HEK293T (cell line): ENCODE measurements at regions not wholly inside any gene's neighbourhood (a gene's known extent, or its start where the extent isn't known, plus 50 kb on each side); places are given as distances from the start of the nearest gene placed in this dataset.

ENCODE experiments used
- CTCF ChIA-PET: fragments of 350-600 bp; formaldehyde crosslinking; extraction: SDS; loops from one replicate; lab custom pipeline; 2021; ENCODE audit warnings: antibody characterized with exemption, inconsistent platforms; lab: Yijun Ruan, JAX
- POLR2A ChIA-PET: fragments of 350-600 bp; formaldehyde crosslinking; extraction: SDS; loops from one replicate; lab custom pipeline; 2020; ENCODE audit warnings: antibody characterized with exemption, inconsistent platforms; lab: Yijun Ruan, JAX
- DNase-seq: peaks from one replicate; pipeline ENCODE4 v3.0.0; 2012; ENCODE audit warnings: mixed read lengths; ENCODE audit errors: extremely low spot score
- ARNT ChIP-seq: fragments of 450-650 bp; IDR thresholded peaks from 2 replicates; pipeline ENCODE4 v1.6.1; 2017; ENCODE audit warnings: mild to moderate bottlenecking
- BHLHE40 ChIP-seq: fragments of 450-650 bp; IDR thresholded peaks from 2 replicates; pipeline ENCODE4 v1.6.1; 2016; ENCODE audit warnings: mild to moderate bottlenecking, moderate library complexity, borderline replicate concordance
- CTBP1 ChIP-seq: fragments of 450-650 bp; IDR thresholded peaks from 2 replicates; pipeline ENCODE4 v1.6.1; 2016; ENCODE audit warnings: borderline replicate concordance
- ELF4 ChIP-seq: fragments of 450-650 bp; IDR thresholded peaks from 2 replicates; pipeline ENCODE4 v1.6.1; 2017; ENCODE audit warnings: antibody characterized with exemption
- FOXA1 ChIP-seq: fragments of 450-650 bp; IDR thresholded peaks from 2 replicates; pipeline ENCODE4 v1.6.1; 2016; ENCODE audit warnings: mild to moderate bottlenecking
- FOXK2 ChIP-seq: fragments of 450-650 bp; IDR thresholded peaks from 2 replicates; pipeline ENCODE4 v1.6.1; 2016; ENCODE audit warnings: mild to moderate bottlenecking
- FOXM1 ChIP-seq: fragments of 450-650 bp; IDR thresholded peaks from 2 replicates; pipeline ENCODE4 v1.6.1; 2017; ENCODE audit warnings: mild to moderate bottlenecking, borderline replicate concordance
- HDGF ChIP-seq: fragments of 450-650 bp; IDR thresholded peaks from 2 replicates; pipeline ENCODE4 v1.6.1; 2017; ENCODE audit warnings: antibody characterized with exemption, borderline replicate concordance
- L3MBTL2 ChIP-seq: fragments of 450-650 bp; conservative IDR thresholded peaks from 2 replicates; pipeline ENCODE4 v1.6.1; 2016; ENCODE audit warnings: mild to moderate bottlenecking
- LEF1 ChIP-seq: fragments of 450-650 bp; IDR thresholded peaks from 2 replicates; pipeline ENCODE4 v1.6.1; 2017; ENCODE audit warnings: mild to moderate bottlenecking, borderline replicate concordance
- NFRKB ChIP-seq: fragments of 450-650 bp; IDR thresholded peaks from 2 replicates; pipeline ENCODE4 v1.6.1; 2016; ENCODE audit warnings: mild to moderate bottlenecking, moderate library complexity
- SP1 ChIP-seq: fragments of 450-650 bp; IDR thresholded peaks from 2 replicates; pipeline ENCODE4 v1.6.1; 2017
- SUZ12 ChIP-seq: fragments of 450-650 bp; IDR thresholded peaks from 2 replicates; pipeline ENCODE4 v1.6.1; 2016; ENCODE audit warnings: mild to moderate bottlenecking
- TARDBP ChIP-seq: fragments of 450-650 bp; IDR thresholded peaks from 2 replicates; pipeline ENCODE4 v1.6.1; 2016
- ZNF384 ChIP-seq: fragments of 450-650 bp; IDR thresholded peaks from 2 replicates; pipeline ENCODE4 v1.6.1; 2016
- TF ChIP-seq, protein P1 (sequence below): fragments of 450-650 bp; IDR thresholded peaks from 2 replicates; pipeline ENCODE4 v1.6.1; 2016

DNA sequence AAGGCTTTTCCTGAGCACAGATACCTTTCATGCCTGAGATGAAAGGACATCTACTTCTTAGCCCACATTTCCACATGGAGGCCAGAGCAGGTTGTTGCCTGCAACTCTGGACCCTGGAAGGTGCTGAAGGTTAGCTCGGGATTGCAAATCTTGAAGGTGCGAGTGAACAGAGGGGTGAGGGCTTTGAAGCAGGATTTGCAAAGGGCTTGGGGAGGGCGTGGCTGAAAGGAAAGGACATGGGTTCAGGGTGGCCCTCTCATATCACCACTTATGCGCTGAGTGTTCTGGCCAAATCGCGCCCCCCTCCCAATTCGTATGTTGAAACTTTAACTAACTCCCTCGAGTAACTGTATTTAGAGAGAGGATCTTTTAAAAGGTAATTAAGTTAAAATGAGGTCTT lies 501.6 kb downstream of the MIAT start:
- ChIA-PET POLR2A (no interaction called here), CTCF (no interaction called here)
- DNase-seq: no peak
- TF ChIP-seq, protein P1, sequence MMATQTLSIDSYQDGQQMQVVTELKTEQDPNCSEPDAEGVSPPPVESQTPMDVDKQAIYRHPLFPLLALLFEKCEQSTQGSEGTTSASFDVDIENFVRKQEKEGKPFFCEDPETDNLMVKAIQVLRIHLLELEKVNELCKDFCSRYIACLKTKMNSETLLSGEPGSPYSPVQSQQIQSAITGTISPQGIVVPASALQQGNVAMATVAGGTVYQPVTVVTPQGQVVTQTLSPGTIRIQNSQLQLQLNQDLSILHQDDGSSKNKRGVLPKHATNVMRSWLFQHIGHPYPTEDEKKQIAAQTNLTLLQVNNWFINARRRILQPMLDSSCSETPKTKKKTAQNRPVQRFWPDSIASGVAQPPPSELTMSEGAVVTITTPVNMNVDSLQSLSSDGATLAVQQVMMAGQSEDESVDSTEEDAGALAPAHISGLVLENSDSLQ: no peak

- DNase-seq: no peak
- no peak for TF ChIP-seq LEF1
- no peak for TF ChIP-seq HDGF
- no peak for TF ChIP-seq ARNT
- no peak for TF ChIP-seq FOXA1
- no peak for TF ChIP-seq CTBP1
- TF ChIP-seq, protein P1: no peak
- TF ChIP-seq L3MBTL2: no peak
- no peak for TF ChIP-seq ELF4
- POLR2A ChIA-PET: no interaction called here
- CTCF ChIA-PET: no interaction called here
Measured at GRCh38 chr22:27159716-27160295, 502.4 kb downstream of the MIAT start.

DNA sequence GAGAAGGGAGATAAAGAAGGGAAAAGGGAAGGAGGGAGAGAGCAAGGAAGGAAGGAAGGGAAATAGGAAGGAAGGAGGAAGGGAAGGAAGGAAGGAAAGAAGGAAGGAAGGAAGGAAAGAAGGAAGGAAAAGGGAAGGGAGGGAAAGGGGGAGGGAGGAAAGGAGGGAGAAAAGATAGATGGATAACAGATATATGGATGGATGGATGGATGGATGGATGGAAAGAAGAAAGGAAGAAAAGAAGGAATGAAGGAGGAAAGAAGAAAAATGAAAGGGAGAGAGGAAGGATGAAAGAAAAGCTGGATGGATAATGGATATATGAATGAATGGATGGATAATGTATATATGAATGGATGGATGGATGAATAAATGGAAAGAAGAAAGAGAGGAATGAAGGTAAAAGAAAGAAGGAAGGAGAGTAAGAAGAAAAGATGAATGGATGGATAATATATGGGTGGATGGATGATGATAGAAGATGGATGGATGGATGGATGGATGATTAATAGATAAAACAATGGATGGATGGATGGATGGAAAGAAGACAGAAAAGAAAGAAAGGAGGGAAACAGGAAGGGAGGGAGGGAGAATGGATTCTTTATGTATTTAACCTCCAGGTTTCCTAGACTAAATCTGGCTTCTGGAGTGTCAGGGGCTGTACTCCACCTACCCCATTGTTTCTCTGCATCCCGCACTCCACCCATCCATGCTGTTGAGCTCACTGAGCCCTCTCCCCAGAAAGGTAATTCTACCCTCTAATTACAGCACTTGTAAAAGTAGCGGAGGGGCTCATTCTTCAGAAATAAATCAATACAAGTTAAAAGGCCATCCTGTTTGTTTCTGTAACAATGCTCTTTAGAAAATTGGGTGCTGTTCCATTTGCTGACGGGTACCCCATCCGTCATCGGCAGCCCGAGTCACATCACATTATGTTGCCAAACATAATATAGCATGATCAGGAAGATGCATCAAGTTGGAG lies 506.1 kb downstream of the MIAT start:
- no peak for DNase-seq
- CTCF ChIA-PET: no interaction called here
- POLR2A ChIA-PET: no interaction called here
- no peak for TF ChIP-seq BHLHE40
- no peak for TF ChIP-seq ARNT
- TF ChIP-seq, protein P1: no peak
- TF ChIP-seq FOXK2: no peak
- TF ChIP-seq ZNF384: no peak
- no peak for TF ChIP-seq ELF4
- TF ChIP-seq LEF1: no peak
- no peak for TF ChIP-seq NFRKB
- no peak for TF ChIP-seq SP1
- no peak for TF ChIP-seq FOXM1

- ChIA-PET CTCF (no interaction called here), POLR2A (no interaction called here)
- TF ChIP-seq TARDBP (no peak), LEF1 (no peak), L3MBTL2 (no peak), ELF4 (no peak), CTBP1 (no peak), NFRKB (no peak), FOXM1 (no peak), ZNF384 (no peak), FOXA1 (no peak), FOXK2 (no peak)
- TF ChIP-seq, protein P1: no peak
- DNase-seq: no peak
Measured at GRCh38 chr22:27164781-27165503, 507.6 kb downstream of the MIAT start.

DNA sequence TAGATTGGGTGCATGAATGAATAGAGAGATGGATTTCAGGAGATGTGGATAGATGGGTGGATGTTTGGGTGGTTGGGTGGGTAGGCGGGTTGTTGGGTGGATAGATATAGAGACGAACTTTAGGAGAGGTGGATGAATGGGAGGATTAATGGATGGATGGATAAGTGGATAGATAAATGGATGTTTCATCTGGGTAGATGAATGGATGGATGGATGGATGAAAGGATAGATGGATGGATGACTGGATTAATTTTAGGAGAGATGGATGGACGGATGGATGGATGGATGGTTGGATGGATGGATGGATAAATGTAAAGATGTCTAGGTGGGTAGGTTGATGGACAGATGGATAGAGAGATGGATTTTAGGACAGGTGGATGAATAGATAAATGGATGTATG lies 511.3 kb downstream of the MIAT start:
- CTCF ChIA-PET: no interaction called here

More for the DNA sequence above, 511.3 kb downstream of the MIAT start:
- TF ChIP-seq TARDBP (no peak), SP1 (no peak), ARNT (no peak), LEF1 (no peak), ZNF384 (no peak), SUZ12 (no peak), FOXM1 (no peak), CTBP1 (no peak), NFRKB (no peak), FOXK2 (no peak), BHLHE40 (no peak), L3MBTL2 (no peak), ELF4 (no peak), FOXA1 (no peak), HDGF (no peak)
- TF ChIP-seq, protein P1: no peak
- no peak for DNase-seq
- POLR2A ChIA-PET: no interaction called here
